ENCODE measurements at regions not wholly inside any gene's neighbourhood (a gene's known extent, or its start where the extent isn't known, plus 50 kb on each side); places are given as distances from the start of the nearest gene placed in this dataset.

DNA sequence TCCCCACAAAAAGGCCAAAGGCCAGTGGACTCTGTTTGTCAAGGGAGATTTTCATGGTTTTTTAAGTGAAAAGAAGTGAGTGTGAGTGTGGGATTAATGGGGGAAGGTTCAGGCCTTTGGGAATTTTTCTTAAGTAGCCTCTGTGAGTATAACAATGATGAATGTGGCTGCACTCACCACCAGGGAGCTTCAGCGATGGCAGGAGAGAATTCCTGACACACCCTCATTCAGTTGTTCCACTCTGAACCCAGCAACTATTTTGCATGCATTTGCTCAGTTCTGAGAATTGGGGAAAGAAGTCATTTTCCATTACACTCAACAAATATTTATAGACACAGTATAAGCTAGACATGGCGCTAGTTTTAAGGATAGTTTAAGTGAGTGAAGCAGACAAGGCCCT is 117.9 kb downstream of the CCNA1 start:
- intact Hi-C loops (cut with DNase I), result no loop called here
- DNase-seq, result no peak

DNA sequence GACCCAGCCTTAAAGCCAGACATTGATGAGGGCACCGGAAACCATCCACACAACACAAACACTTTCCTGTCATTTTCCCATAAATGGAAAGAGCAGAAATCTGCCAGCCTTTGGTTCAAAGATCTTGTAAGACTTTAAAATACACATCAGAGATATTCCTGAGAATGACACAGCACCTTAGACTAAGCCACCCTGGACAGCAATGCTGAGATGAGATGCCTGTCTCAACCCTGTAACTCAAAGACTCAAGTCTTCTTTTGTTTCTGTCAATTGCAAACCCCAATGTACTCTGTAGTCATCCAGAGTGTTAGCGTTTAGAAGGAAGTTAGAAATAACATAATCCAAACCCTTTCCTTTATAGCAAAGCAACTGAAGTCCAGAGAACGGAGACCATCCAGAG is 119.2 kb downstream of the CCNA1 start:
- DNase-seq, result no peak
- intact Hi-C loops (cut with DNase I), result no loop called here

DNA sequence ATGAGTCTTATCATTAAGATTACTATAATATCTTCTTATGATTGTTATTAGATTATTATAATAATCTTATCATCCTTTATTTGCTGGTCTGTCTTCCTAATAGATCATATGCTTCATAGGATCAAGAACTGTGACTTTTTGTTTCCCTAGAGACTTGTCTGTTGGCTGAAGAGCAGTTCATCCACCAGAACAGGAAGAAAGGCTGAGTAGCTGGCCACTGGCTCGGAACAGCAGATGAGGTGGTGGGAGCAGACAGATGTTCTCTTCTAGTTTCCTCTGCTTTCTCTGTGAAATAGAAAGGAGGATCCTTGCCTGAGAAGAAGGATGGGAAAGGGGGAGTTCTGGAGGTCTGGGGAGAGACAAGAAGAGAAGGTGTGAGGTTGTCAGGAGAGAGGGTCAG is 120.0 kb downstream of the CCNA1 start:
- DNase-seq, result no peak
- intact Hi-C loops (cut with DNase I), result no loop called here

DNA sequence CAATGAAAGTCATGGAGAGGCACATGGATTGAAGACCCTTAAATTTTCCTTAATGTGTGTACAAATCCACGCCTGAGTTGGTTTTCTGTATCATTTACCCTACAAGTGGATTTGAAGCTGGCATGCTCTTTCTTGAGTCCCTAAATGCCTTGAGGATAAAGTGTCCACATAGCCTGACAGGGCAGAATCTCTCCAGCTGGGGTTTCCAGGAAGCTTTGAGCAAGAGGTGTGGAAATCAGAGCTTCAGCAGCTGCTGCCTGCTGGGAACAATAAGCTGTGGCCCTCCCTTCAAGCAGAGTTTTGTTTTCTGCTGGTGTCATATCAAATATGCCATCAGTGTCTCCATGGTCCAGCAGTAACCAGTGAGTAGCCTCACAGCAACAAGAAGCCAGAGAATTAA is 120.3 kb upstream of the SERTM1 start:
- intact Hi-C loops (cut with DNase I), result no loop called here

DNA sequence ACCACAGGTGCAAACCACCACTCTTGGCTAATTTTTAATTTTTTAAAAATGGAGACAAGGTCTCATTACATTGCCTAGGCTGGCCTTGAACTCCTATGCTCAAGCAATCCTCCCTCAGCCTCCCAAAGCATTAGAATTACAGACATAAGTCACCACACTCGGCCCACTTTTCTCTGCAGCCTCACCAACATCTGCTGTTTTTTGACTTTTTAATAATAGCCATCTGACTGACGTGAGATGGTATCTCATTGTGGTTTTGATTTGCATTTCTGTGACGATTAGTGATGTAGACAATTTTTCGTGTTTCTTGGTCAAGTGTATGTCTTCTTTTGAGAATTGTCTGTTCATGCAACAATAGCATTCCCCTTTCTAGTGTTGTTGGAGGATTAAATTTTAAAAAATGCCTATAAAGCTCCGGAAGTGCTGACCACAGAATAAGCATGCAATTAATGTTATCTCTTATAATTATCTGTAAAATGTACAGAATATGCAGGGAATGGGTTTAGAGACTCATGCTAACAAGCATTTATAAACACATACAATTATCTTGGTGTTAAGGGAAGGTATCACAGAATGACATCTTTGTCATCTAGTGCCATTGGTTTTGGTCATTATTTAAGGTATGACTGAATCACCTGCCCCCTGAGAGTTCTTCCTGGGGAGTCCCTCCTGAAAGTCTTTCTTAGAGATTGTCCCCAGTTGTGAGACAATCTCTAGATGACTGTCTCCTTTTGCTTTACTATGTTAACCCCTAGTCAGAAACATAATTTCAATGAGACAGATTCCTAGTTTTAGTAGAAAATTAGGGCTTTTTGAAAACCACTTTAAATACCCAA is 118.5 kb upstream of the SERTM1 start:
- intact Hi-C loops (cut with DNase I), result no loop called here

More for the DNA sequence above, 120.3 kb upstream of the SERTM1 start:
- DNase-seq, result no peak

DNA sequence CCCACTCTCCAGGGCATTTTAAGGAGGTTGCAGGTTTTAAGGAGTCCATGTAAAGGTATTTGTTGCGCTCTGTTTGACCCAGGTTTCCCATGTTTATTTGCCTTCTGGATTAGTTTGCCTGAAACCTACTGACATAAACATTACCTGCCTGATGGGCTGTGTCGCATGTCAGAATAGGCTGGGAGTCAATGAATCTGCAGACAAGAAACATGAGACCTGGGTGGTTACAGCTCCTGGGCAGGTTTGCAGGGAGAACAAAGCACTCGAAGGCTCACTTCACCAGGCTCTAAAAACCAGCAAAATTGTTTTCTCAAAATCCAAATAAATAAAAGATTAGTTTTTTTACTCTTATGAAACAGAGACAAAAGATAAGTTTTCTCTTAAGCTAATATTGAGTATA is 114.4 kb upstream of the SERTM1 start:
- DNase-seq, result no peak
- intact Hi-C loops (cut with DNase I), result no loop called here

More for the DNA sequence above, 118.5 kb upstream of the SERTM1 start:
- DNase-seq, result no peak

DNA sequence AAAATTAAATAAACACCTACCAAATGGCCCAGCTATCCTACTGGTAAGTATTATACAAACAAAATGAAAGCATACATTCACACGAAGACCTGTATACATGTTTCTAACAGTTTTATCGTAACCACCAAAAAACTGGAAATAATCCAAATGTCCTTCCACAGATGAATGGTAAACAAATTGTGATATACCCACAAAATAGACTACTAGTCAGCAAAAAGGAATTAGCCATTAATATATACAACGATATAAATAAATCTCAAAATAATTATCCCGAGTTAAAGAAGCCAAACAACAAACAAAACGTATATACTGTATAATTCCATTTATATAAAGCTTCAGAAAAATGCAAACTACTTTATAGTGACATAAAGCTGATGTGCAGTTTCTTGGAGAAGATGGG is 106.3 kb upstream of the SERTM1 start:
- DNase-seq, result no peak
- intact Hi-C loops (cut with DNase I), result no loop called here

DNA sequence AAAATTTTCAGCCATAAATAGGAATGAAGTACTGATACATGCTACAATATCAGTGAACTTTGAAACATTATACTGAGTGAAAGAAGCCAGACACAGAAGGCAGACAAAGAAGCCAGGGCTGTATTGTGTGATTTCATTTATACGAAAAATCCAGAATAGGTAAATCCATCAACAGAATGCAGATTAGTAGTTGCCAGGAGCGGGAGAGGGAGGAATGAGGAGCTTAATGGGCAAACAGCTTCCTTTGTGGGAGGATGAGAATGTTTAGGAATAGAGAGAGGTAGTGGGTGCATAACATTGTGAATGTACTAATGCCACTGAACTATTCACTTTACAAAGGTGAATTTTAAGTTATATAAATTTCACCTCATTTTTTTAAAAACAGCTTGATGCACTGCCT is 103.3 kb upstream of the SERTM1 start:
- intact Hi-C loops (cut with DNase I), result no loop called here
- no peak for DNase-seq

DNA sequence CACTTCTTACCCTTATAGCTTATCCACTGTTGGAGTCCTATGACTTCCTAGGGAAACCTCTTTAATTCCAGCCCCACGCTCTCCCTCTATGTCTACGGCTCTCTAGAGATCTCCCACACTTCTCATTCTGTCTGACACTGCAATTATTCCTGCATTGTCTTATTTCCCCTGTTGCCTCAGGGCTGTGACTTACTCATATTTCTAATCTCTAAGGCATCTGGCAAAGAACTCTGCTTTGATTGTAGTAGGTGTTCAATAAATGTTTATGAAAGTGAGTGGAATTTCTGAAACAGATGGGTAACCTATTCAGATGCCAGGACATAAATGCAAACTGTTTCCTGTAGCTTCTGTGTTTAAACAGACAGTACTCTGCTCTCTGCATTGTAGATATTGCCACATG is 102.4 kb upstream of the SERTM1 start:
- intact Hi-C loops (cut with DNase I), result no loop called here

DNA sequence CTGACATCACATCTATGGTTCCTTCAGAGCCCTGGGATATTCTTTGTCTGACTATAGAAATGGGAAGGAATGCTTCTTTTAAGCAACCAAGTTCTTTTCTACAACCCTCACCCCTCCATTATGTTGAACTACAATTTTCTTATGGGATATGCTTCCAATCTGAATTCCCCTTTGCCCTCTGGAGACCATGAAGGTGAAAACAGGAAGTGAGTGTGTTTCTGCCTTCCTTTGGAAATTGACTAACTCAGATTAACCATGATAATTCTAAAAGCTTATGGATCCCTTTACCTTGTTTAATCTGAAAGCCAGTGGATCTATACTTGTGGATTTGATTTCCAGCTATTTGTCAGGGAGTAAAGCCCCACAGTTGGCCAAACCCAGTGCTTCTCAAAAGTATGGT is 90.8 kb upstream of the SERTM1 start:
- DNase-seq, result no peak
- intact Hi-C loops (cut with DNase I), result no loop called here

More for the DNA sequence above, 102.4 kb upstream of the SERTM1 start:
- DNase-seq, result no peak

DNA sequence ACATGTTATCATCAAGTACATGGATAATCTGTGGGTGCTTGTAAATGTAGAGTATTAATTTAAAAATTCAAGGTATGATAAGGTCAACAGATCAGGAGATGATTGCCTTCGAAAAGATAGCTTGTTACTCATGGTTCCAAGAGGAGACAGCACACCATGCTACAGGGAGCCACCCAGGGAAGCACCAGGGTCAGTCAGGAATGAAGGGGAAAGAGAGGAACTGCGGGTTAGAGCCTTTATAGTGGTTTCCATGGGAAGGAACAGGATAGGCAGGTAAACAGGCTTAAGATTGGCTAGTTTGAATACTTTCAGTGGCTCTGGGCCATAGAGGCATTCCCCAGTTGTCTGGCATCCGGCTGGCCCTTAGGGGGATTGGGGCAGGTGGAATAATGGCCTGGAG is 74.2 kb upstream of the SERTM1 start:
- no peak for DNase-seq
- intact Hi-C loops (cut with DNase I), result no loop called here

DNA sequence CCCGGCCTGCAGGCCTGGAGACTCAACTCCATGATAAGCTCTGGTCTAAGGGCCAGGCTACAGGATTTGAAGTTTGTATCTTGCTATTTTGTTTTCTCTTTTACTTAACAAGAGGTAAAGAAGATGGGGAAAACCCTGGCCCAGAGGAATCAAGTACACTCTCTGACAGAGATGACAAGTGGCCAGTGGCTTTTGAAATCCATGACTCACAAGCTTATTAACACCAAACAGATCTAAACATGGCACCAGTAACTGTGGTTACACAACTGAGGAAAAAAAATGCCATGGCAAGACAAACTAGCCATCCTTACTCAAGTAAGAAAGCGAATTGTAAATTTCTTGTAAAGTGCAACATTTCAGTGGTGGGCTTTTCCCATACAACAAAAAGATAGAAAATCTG is 72.6 kb upstream of the SERTM1 start:
- no peak for DNase-seq
- intact Hi-C loops (cut with DNase I), result no loop called here

DNA sequence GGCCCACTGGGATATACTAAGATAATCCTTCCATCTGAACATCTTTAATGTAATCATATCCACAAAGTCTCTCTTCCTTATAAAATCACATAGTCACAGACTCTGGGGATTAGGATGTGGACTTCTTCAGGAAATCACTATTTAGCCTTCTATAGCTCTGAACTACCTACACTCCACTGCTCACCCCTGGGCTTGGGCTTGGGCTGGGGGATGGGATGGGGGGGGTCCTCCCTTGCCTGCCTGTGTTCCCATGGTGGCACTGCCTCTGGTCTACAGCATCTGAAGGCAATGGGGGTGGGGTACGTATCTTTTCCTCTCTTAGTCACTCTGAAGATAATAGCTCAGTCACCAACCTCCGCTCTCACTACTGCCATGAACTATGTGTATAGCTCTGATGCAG is 67.8 kb upstream of the SERTM1 start:
- intact Hi-C loops (cut with DNase I), result no loop called here
- no peak for DNase-seq

DNA sequence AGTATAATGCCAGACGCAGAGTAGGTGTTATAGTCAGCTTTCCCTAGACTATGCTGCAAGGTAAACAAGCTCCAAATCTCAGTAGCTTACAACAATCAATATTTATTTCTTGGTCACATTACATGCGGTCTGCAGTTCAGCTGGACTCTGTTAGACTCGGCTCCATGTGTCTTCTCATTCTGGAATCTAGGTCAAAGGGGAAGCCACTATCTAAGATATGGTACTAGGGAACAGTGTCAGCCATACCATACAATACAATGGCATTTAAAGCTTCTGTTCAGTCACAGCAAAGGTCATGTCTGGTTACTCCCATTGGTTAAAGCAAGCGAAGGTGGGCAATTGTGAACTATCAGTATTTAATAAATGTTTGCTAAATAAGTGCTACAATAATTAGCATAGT is 65.3 kb upstream of the SERTM1 start:
- no peak for DNase-seq
- intact Hi-C loops (cut with DNase I), result no loop called here

DNA sequence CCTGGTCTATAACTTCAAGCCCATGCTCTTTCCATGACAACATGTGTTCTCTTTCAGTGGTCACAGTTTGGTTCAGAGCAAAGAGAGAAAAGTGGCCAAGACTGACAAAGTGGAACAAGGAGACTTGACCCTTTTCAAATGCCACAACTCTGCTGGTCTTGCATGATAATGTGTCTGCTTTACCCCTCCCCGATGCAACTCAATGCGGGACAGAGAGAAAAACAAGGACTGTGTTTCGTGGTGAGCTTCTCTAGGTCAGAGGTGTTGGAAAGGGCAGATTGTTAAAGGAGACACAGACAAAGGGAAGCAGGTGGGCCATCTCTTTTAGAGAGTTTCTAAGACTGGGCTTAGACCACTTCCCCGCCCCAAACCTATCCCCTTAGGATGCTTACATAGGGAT is 61.6 kb upstream of the SERTM1 start:
- DNase-seq, result no peak
- intact Hi-C loops (cut with DNase I), result no loop called here

DNA sequence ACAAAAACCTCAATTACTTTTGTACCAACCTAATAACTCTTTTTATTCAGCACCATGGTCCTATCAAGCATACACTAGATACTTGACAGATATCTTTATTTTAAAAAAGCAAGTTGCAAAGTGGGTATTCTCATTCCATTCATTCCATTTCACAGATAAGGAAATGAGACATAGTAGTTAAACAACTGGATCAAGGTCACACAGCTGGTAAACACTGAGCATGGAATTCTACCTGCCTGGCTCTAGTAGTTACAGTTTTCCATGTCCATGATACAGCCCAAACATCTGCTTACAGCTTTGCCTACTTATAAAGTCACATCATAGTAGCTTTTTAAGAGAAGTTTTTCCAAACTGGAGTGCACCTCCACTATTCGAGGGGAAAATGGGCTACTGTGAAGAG is 57.1 kb upstream of the SERTM1 start:
- intact Hi-C loops (cut with DNase I), result no loop called here

DNA sequence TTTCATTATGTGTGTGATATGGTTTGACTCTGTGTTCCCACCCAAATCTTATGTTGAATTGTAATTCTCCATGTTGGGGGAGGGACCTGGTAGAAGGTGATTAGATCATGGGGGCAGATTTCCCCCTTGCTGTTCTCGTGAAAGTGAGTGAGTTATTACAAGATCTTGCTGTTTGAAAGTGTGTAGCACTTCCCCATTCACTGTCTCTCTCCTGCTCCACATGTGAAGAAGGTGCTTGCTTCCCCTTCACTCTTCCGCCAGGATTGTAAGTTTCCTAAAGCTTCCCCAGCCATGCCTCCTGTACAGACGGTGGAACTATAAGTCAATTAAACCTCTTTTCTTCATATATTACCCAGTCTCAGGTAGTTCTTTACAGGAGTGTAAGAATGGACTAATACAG is 54.3 kb upstream of the SERTM1 start:
- no peak for DNase-seq
- intact Hi-C loops (cut with DNase I), result no loop called here

More for the DNA sequence above, 57.1 kb upstream of the SERTM1 start:
- DNase-seq, result no peak

Measured in posterior cingulate gyrus (tissue), 11 donors.